ENCODE measurements at regions not wholly inside any gene's neighbourhood (a gene's known extent, or its start where the extent isn't known, plus 50 kb on each side); places are given as distances from the start of the nearest gene placed in this dataset.
A peak's percentile ranks its signal among the peaks of the same experiment; 100 is the strongest.

- TF ChIP-seq MAZ (IDR thresholded peaks at IDR 0.05; ENCODE audit: borderline replicate concordance, low read depth, low read length) (no peak), CHD1 (IDR thresholded peaks at IDR 0.05; ENCODE audit: low read depth, low read length) (no peak), USF2 (IDR thresholded peaks at IDR 0.05; ENCODE audit: low read depth, low read length) (no peak), SMC3 (IDR thresholded peaks at IDR 0.05; ENCODE audit: low read depth, low read length) (no peak), BHLHE40 (IDR thresholded peaks at IDR 0.05; ENCODE audit: low read depth, low read length) (no peak), POLR2A (IDR thresholded peaks at IDR 0.05; ENCODE audit: low read depth, low read length) (no peak), MAFK (IDR thresholded peaks at IDR 0.05; ENCODE audit: low read depth, low read length) (no peak), RAD21 (IDR thresholded peaks at IDR 0.05; ENCODE audit: low read length) (no peak), RFX5 (IDR thresholded peaks at IDR 0.05; ENCODE audit: low read depth, low read length) (no peak), RCOR1 (IDR thresholded peaks at IDR 0.05; ENCODE audit: insufficient replicate concordance, low read length) (no peak), NFE2L2 (IDR thresholded peaks at IDR 0.05; ENCODE audit: low read depth, low read length) (no peak), MXI1 (IDR thresholded peaks at IDR 0.05; ENCODE audit: borderline replicate concordance, low read depth, low read length) (no peak), CEBPB (IDR thresholded peaks at IDR 0.05; ENCODE audit: low read depth, low read length) (no peak), FOS (IDR thresholded peaks at IDR 0.05; ENCODE audit: low read depth, low read length) (no peak)
- TF ChIP-seq, protein P1, sequence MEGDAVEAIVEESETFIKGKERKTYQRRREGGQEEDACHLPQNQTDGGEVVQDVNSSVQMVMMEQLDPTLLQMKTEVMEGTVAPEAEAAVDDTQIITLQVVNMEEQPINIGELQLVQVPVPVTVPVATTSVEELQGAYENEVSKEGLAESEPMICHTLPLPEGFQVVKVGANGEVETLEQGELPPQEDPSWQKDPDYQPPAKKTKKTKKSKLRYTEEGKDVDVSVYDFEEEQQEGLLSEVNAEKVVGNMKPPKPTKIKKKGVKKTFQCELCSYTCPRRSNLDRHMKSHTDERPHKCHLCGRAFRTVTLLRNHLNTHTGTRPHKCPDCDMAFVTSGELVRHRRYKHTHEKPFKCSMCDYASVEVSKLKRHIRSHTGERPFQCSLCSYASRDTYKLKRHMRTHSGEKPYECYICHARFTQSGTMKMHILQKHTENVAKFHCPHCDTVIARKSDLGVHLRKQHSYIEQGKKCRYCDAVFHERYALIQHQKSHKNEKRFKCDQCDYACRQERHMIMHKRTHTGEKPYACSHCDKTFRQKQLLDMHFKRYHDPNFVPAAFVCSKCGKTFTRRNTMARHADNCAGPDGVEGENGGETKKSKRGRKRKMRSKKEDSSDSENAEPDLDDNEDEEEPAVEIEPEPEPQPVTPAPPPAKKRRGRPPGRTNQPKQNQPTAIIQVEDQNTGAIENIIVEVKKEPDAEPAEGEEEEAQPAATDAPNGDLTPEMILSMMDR (conservative IDR thresholded peaks at IDR 0.05; ENCODE audit: low read depth, low read length) = no peak
- TF ChIP-seq, protein P2, sequence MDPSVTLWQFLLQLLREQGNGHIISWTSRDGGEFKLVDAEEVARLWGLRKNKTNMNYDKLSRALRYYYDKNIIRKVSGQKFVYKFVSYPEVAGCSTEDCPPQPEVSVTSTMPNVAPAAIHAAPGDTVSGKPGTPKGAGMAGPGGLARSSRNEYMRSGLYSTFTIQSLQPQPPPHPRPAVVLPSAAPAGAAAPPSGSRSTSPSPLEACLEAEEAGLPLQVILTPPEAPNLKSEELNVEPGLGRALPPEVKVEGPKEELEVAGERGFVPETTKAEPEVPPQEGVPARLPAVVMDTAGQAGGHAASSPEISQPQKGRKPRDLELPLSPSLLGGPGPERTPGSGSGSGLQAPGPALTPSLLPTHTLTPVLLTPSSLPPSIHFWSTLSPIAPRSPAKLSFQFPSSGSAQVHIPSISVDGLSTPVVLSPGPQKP (IDR thresholded peaks at IDR 0.05; ENCODE audit: borderline replicate concordance, low read depth, low read length) = no peak
- peak; percentile 43 for DNase-seq
- POLR2A ChIA-PET (ENCODE audit: unreplicated experiment) = no interaction called here
Observed at GRCh38 chr15:36177590-36178302, 401.7 kb upstream of the CDIN1 start.

More at GRCh38 chr15:36177590-36178302, 401.7 kb upstream of the CDIN1 start:
- H4K20me1 ChIP-seq (ENCODE audit: insufficient read depth, low read length) = no peaks in the 10 kb centered on the region
- H3K79me1 ChIP-seq (ENCODE audit: low read depth in 1 of 2, low read length in 2 of 2) = no peaks in the 10 kb centered on the region
- no peak overlapping the region for H4K8ac ChIP-seq (ENCODE audit: low read depth in 2 of 2, low read length in 2 of 2)
- H3K4me2 ChIP-seq (ENCODE audit: low read depth, low read length) = no peak overlapping the region
- no peak overlapping the region for H2BK20ac ChIP-seq (ENCODE audit: low read depth, low read length)
- H3K14ac ChIP-seq (replicated peaks; ENCODE audit: low read depth, low read length) = no peak overlapping the region
- no peak overlapping the region for H3K9ac ChIP-seq (ENCODE audit: low read depth, low read length)
- H3K36me3 ChIP-seq (ENCODE audit: control insufficient read depth, insufficient read depth, low read length) = no peaks in the 10 kb centered on the region
- H3K27me3 ChIP-seq (ENCODE audit: control insufficient read depth, insufficient read depth, low read length) = no peaks in the 10 kb centered on the region
- no peak overlapping the region for H3K4ac ChIP-seq (ENCODE audit: low read depth, low read length)
- H2BK5ac ChIP-seq (ENCODE audit: low read depth, low read length, poor library complexity, severe bottlenecking) = no peak overlapping the region
- in situ Hi-C loops (cut with MboI; ENCODE audit: low sequenced_read_pairs) = no loop called here
- H3K27ac ChIP-seq (ENCODE audit: insufficient read depth, low read length) = no peak overlapping the region; the same call in 1 of the 2 replicates
- no TSS peak for BruUV-seq (replicated peaks)
- H3K18ac ChIP-seq (ENCODE audit: low read depth, low read length) = no peak overlapping the region; the same call in 1 of the 2 replicates
- H2AK9ac ChIP-seq (replicated peaks; ENCODE audit: low read depth, low read length, poor library complexity) = no peak overlapping the region
- no peaks in the 10 kb centered on the region for H3K9me1 ChIP-seq (ENCODE audit: insufficient read depth, low read length)
- intact Hi-C loops (cut with micrococcal nuclease) = no loop called here
- no peak overlapping the region for H2AFZ ChIP-seq (replicated peaks; ENCODE audit: low read length, poor library complexity)
- H3K23ac ChIP-seq (ENCODE audit: low read depth, low read length) = no peak overlapping the region
- H4K5ac ChIP-seq (ENCODE audit: low read depth, low read length) = no peak overlapping the region
- H3K56ac ChIP-seq (ENCODE audit: extremely low read depth, insufficient read depth, low read length) = no peak overlapping the region
- no CpG with 5 or more reads among the region's 1 CpG for WGBS, 2 experiments (ENCODE audit: extremely low coverage in 2 of 2, insufficient read length in 1 of 2)
- ATAC-seq (ENCODE audit: low read depth) = peak; percentile 70
- no peak overlapping the region for H2BK120ac ChIP-seq (ENCODE audit: low read depth, low read length)
- no peak overlapping the region for H3K4me3 ChIP-seq (ENCODE audit: insufficient read depth, low read depth, low read length)
- H3K9me3 ChIP-seq (ENCODE audit: control insufficient read depth, insufficient read depth, low read length) = no peaks in the 10 kb centered on the region
- H4K91ac ChIP-seq (ENCODE audit: insufficient read depth, low read depth, low read length) = no peak overlapping the region
- no peak overlapping the region for H2AK5ac ChIP-seq (ENCODE audit: low read depth, low read length)
- CTCF ChIA-PET = no interaction called here
- no peak overlapping the region for H2BK15ac ChIP-seq (ENCODE audit: low read depth, low read length)
- H3K4me1 ChIP-seq (ENCODE audit: control insufficient read depth, insufficient read depth, low read length) = peaks cover 9% of the 10 kb centered on the region
- dilution Hi-C loops (cut with HindIII; ENCODE audit: low sequenced_read_pairs, unreplicated experiment) = no loop called here

Measured in IMR-90 (cell line).